HG03025 (cell line): ENCODE measurements at regions not wholly inside any gene's neighbourhood (a gene's known extent, or its start where the extent isn't known, plus 50 kb on each side); places are given as distances from the start of the nearest gene placed in this dataset.

ENCODE experiments used
- ATAC-seq: cut with Tn5 transposase; IDR thresholded peaks from one replicate; pipeline ENCODE4 v1.9.1; 2021; ENCODE audit warnings: mild to moderate bottlenecking, moderate library complexity; ENCODE audit not compliant: unreplicated experiment, low FRiP score

- no peak for ATAC-seq
These were observed 616.1 kb upstream of the PKDCC start for GRCh38 chr2:41431756-41432155.

DNA sequence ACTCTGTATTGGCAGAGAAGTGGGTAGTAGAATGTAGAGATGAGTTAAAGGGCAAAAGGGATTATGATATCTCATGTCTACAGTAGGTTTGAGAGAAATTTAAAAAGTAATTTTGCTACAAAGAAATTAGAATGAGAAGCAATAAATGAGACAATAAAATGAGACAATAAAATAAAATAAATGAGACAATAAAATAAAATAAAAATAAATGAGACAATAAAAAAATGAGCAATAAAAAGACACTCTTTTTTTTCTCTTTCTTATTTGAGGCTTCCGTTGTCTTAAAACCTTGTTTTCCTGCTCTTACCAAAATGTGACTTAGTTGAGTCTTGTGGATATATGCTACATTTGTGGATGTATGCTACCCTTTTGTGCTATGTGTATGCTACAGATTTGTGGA is 615.4 kb upstream of the PKDCC start:
- ATAC-seq, result no peak

GRCh38 chr2:41434991-41435390 is 612.8 kb upstream of the PKDCC start:
- no peak for ATAC-seq

GRCh38 chr2:41441958-41442357 is 605.9 kb upstream of the PKDCC start:
- ATAC-seq, result no peak

GRCh38 chr2:41445865-41446264 is 602.0 kb upstream of the PKDCC start:
- no peak for ATAC-seq

GRCh38 chr2:41446266-41446665 is 601.6 kb upstream of the PKDCC start:
- ATAC-seq, result no peak

- no peak for ATAC-seq
These were observed 599.6 kb upstream of the PKDCC start for GRCh38 chr2:41448221-41448620.

DNA sequence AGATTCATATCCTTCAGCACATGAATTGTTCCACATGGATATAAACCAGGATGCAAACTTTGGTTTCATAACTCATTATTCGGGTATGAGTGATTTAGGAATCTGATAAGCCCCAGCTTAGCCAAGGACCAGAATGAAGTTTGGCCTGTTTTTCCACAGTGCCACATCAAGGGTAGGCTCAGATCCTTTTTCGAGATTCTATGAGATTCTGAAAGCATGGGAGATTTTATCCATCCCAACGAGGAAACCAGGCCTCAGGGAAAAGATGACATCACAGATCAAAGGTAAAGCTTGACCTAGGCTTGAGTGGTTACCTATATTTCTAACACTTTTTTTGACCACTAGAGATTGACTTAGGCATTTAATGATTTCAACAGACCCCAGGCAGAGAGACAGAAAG is 590.8 kb upstream of the PKDCC start:
- no peak for ATAC-seq

GRCh38 chr2:41460661-41461060 is 587.2 kb upstream of the PKDCC start:
- no peak for ATAC-seq

- no peak for ATAC-seq
These were observed 583.4 kb upstream of the PKDCC start for GRCh38 chr2:41464395-41464794.

- peak; percentile 79 for ATAC-seq
These were observed 571.9 kb upstream of the PKDCC start for GRCh38 chr2:41475959-41476358.

DNA sequence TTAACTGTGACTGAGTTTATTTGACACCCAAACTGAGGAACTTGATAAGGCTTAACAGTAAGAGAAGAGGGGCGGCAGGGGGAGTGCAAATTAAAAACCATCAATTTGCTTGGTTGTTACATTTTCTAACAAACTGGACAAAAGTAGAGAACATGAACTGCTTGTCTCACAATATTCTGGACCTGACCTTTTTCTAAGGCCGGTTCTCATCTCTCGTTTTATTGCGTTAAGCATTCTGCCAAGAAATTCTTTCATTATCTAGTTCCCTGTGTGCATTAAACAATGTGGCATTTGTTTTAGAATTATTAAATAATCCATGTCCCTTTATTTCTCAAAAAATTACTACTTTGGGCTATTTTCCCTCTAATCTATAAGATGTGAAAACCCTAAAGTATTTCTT is 565.2 kb upstream of the PKDCC start:
- ATAC-seq, result no peak

- no peak for ATAC-seq
These were observed 564.6 kb upstream of the PKDCC start for GRCh38 chr2:41483226-41483625.

DNA sequence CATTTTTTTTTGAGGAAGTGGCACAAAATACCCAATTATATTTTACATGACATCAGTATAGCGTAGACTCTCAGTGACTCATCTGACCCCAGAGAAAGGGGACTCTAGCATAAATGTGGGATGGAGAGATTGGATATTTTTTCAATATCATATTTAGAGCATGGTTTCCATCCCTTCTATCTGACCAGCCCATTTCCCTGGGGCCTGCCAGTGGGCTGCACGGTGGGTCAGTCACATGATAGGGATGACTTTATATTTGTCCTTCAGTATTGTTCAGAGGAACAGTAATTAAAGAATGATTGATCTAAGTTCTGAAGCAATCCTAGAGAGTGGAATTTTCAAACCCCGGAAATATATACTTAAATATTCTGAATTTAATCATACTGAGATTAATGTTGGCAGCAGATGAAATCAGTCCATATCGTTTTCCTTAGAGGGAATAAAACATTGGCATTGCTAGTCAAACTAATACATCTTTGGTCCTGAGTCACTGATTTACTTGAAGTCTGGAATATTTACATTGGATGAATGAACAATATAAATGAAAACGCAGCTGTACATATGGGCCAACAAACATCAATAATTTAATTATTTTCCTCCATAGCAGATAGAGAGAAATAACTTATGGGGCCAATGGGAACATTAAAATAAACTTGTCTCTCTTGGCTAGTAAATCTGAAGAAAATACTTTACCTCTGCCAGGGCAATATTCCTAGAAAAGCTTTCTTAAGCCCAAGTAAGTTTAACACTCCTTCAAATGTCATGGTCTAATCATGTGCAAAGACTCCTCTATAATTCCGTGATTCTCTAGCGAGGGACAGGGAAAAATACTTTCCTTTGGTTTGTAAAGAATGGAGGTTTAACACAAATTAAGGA is 563.6 kb upstream of the PKDCC start:
- ATAC-seq, result no peak

- ATAC-seq, result no peak
These were observed 563.0 kb upstream of the PKDCC start for GRCh38 chr2:41484858-41485234.

DNA sequence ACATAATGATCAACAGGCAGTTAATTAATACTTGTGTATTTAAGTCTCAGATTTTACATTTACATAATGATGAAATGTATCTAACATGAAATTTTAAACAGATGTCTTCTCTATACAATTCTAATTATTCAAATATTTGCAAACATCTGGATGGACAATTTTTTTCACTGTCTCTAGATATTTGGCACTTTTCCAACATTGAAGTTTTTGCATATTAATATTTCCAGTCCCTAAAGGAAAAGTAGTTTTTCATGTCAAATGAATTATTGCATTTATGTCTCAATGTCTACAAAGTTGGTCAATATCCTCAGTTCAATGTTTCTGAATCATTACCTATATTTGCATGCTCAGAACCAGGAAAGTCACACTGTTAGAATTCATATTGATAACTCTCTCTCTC is 560.9 kb upstream of the PKDCC start:
- no peak for ATAC-seq

DNA sequence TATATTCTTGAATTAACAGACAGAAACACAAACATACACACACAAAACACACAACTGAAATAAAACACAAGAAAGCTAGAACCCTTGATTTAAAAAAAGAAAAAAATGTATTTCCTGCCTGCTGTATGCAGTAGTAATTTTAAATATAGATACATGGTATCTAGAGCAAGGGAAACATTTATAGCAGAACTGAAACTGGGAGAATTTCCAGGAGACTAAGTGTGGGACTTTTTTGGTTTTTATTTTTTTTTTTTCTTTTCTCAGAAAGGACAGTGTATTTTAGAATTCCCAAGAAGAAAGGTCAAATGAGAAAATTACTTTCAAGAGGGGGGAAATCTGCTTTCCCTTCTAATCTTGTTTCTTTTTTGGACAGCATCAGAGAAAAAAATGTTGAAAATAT is 558.9 kb upstream of the PKDCC start:
- no peak for ATAC-seq

DNA sequence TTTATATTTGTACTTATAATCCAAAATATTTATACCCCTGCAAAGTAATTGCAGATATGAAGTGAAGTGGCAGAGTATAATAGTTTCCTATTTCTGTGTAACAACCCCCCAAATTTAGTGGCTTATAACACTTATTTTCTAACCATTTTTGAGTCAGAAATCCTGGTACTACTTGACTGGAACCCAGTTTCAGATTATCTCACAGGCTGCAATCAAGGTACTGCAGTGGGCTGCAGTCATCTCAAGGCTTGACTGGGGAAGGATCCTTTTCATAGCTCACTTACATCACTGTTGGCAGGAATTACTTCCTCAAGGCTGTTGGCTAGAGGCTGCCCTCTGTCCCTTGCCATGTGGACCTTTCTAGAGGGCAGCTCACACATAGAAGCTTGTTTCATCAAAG is 558.2 kb upstream of the PKDCC start:
- no peak for ATAC-seq

GRCh38 chr2:41495050-41495449 is 552.8 kb upstream of the PKDCC start:
- ATAC-seq, result no peak

DNA sequence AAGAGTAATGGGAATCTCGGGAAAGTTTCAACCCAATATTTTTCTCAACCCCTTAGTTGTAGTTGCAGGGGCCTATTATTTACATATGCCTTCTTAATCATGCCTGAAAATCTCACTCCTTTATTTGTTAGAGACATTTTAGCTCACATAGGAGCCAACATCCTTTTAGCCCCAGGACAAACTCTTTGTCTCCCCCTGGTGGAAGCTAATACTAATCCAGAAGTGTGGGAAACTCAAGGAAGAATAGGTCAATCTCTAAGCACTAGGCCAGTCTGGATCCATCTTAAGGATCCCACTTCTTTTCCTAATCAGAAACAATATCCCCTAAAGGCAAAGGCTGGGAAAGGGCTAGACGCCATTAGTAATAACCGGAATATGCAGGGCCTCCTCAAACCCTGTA is 550.9 kb upstream of the PKDCC start:
- no peak for ATAC-seq

GRCh38 chr2:41498781-41499180 is 549.0 kb upstream of the PKDCC start:
- no peak for ATAC-seq

DNA sequence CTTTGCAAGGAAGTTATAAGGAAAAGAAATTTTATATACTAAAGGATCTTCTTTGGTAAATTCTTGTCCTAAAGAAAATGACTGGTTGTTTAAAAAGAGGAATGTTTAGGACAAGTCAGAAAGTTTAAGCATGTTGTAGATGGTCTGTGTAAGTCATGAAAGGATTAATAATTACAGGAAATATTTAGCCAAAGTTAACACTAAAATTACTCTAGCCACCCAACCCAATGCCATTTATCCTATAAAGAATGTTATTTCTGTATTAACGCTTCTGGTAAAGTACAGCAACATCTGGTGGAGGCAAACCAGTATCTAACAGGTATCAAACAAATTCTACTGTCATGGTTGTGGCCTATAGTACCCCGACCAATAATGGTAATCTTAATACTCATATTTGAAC is 546.9 kb upstream of the PKDCC start:
- no peak for ATAC-seq

DNA sequence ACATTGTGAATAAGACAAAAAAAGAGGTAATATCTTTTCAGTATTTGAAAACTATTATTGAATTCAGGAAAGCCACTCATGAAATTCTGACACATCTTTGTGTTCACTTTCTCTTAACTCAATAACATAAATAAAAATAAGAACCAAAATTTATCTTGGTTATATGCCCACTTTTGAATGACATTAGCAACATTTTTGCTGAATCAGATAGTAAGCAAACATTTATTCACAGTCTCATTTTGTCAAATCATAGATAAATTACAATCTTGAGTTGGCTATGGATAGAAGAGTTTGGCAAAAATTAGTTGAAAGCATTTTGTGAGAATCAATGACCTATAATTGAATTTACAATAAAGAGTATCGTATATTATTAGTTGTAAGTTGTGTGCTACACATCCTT is 545.1 kb upstream of the PKDCC start:
- no peak for ATAC-seq
